Body of pancreas (tissue), 4 donors: ENCODE measurements at regions not wholly inside any gene's neighbourhood (a gene's known extent, or its start where the extent isn't known, plus 50 kb on each side); places are given as distances from the start of the nearest gene placed in this dataset.

ENCODE experiments used
- POLR2A ChIP-seq, 3 donors: fragments of 450-650 bp; IDR thresholded peaks; one replicate each; pipeline ENCODE4 v1.6.1; 2016; ENCODE audit warnings: antibody characterized with exemption in 3 of 3, mild to moderate bottlenecking in 2 of 3
- TF ChIP-seq, protein P1 (sequence below), 7 experiments: fragments of 450-650 bp in 4 of 7; fragments of 200-600 bp in 3 of 7; sonication (generic) in 3 of 7; IDR thresholded peaks; one replicate each; pipeline ENCODE4 v1.5.1; 2016 to 2019; ENCODE audit warnings: antibody characterized with exemption in 7 of 7

DNA sequence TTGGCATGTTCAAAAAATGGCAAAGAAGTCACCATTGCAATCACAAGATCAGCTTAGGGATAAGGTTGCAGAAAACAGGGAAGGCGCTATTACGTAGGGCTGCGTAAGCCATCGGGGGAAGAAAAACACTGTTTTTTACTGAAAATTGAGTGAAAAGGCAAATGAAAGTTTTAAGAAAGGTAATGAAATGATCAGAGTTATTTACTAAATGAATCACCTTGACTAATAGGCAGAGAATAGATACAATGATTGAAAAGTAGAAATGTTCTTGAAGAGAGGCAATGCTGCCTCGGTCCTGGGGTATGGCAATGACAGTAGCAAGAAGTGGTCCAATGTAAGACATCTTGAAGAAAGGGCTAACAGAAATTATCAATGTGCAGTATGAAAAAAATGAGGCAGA is 1227.8 kb upstream of the ZEB2 start:
- TF ChIP-seq POLR2A (IDR thresholded peaks at IDR 0.05): no peak
- TF ChIP-seq, protein P1, sequence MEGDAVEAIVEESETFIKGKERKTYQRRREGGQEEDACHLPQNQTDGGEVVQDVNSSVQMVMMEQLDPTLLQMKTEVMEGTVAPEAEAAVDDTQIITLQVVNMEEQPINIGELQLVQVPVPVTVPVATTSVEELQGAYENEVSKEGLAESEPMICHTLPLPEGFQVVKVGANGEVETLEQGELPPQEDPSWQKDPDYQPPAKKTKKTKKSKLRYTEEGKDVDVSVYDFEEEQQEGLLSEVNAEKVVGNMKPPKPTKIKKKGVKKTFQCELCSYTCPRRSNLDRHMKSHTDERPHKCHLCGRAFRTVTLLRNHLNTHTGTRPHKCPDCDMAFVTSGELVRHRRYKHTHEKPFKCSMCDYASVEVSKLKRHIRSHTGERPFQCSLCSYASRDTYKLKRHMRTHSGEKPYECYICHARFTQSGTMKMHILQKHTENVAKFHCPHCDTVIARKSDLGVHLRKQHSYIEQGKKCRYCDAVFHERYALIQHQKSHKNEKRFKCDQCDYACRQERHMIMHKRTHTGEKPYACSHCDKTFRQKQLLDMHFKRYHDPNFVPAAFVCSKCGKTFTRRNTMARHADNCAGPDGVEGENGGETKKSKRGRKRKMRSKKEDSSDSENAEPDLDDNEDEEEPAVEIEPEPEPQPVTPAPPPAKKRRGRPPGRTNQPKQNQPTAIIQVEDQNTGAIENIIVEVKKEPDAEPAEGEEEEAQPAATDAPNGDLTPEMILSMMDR (IDR thresholded peaks at IDR 0.05): no peak
